ENCODE measurements at regions not wholly inside any gene's neighbourhood (a gene's known extent, or its start where the extent isn't known, plus 50 kb on each side); places are given as distances from the start of the nearest gene placed in this dataset.

GRCh38 chr18:51383711-51384110, 186.2 kb upstream of the MEX3C start:
- no peak for TF ChIP-seq CTCF (IDR thresholded peaks at IDR 0.05)
- TF ChIP-seq ZNF396 (CRISPR knock-in tag; IDR thresholded peaks at IDR 0.05; ENCODE audit: borderline replicate concordance), result no peak
- TF ChIP-seq, protein P1, sequence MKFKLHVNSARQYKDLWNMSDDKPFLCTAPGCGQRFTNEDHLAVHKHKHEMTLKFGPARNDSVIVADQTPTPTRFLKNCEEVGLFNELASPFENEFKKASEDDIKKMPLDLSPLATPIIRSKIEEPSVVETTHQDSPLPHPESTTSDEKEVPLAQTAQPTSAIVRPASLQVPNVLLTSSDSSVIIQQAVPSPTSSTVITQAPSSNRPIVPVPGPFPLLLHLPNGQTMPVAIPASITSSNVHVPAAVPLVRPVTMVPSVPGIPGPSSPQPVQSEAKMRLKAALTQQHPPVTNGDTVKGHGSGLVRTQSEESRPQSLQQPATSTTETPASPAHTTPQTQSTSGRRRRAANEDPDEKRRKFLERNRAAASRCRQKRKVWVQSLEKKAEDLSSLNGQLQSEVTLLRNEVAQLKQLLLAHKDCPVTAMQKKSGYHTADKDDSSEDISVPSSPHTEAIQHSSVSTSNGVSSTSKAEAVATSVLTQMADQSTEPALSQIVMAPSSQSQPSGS (CRISPR knock-in tag; IDR thresholded peaks at IDR 0.05; ENCODE audit: borderline replicate concordance, low read depth), result no peak
- TF ChIP-seq, protein P2, sequence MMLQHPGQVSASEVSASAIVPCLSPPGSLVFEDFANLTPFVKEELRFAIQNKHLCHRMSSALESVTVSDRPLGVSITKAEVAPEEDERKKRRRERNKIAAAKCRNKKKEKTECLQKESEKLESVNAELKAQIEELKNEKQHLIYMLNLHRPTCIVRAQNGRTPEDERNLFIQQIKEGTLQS (CRISPR knock-in tag; conservative IDR thresholded peaks at IDR 0.05), result no peak
- no peak for TF ChIP-seq ZNF423 (CRISPR knock-in tag; IDR thresholded peaks at IDR 0.05)
- no peak for TF ChIP-seq SOX15 (CRISPR knock-in tag; IDR thresholded peaks at IDR 0.05)
- no peak for TF ChIP-seq E2F1 (CRISPR knock-in tag; IDR thresholded peaks at IDR 0.05)
- no peak for TF ChIP-seq CREM (CRISPR knock-in tag; IDR thresholded peaks at IDR 0.05)
- TF ChIP-seq, protein P3, sequence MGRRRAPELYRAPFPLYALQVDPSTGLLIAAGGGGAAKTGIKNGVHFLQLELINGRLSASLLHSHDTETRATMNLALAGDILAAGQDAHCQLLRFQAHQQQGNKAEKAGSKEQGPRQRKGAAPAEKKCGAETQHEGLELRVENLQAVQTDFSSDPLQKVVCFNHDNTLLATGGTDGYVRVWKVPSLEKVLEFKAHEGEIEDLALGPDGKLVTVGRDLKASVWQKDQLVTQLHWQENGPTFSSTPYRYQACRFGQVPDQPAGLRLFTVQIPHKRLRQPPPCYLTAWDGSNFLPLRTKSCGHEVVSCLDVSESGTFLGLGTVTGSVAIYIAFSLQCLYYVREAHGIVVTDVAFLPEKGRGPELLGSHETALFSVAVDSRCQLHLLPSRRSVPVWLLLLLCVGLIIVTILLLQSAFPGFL (CRISPR knock-in tag; IDR thresholded peaks at IDR 0.05; ENCODE audit: borderline replicate concordance), result no peak
- no peak for TF ChIP-seq NFYB (CRISPR knock-in tag; conservative IDR thresholded peaks at IDR 0.05; ENCODE audit: low read depth)
- no peak for TF ChIP-seq GABPB1 (CRISPR knock-in tag; IDR thresholded peaks at IDR 0.05)
- no peak for TF ChIP-seq NR3C1 (CRISPR knock-in tag; conservative IDR thresholded peaks at IDR 0.05; ENCODE audit: low read depth)
